ENCODE measurements at regions not wholly inside any gene's neighbourhood (a gene's known extent, or its start where the extent isn't known, plus 50 kb on each side); places are given as distances from the start of the nearest gene placed in this dataset.

- TF ChIP-seq SPI1 (IDR thresholded peaks at IDR 0.05; ENCODE audit: low read depth, low read length) (no peak), POLR2AphosphoS5 (IDR thresholded peaks at IDR 0.05; ENCODE audit: low read depth, low read length) (no peak), POLR2A (IDR thresholded peaks at IDR 0.05; ENCODE audit: low read depth, low read length) (no peak), TAF1 (IDR thresholded peaks at IDR 0.05; ENCODE audit: low read depth, low read length) (no peak), PAX5 (IDR thresholded peaks at IDR 0.05; ENCODE audit: insufficient read depth, low read length, severe bottlenecking) (no peak), POU2F2 (IDR thresholded peaks at IDR 0.05; ENCODE audit: low read depth, low read length) (no peak)
Observed at GRCh38 chr1:55362558-55362957, 147.4 kb upstream of the USP24 start.
